T-helper 2 cell treated with Interferon-gamma antibody and Interleukin-4, amounts not matched to agents 5 μg/mL and 100 μg/mL, for 36 hours (primary cell): ENCODE measurements at regions not wholly inside any gene's neighbourhood (a gene's known extent, or its start where the extent isn't known, plus 50 kb on each side); places are given as distances from the start of the nearest gene placed in this dataset.

Source experiments
- DNase-seq: peaks from one replicate; pipeline ENCODE4 v3.0.0; 2021; ENCODE audit warnings: low spot score
- H3K27ac Mint-ChIP-seq: one replicate; pipeline ENCODE4 v1.8.0; 2021; ENCODE audit warnings: mild to moderate bottlenecking, mixed read lengths
- H3K27me3 Mint-ChIP-seq: one replicate; pipeline ENCODE4 v1.8.0; 2021; ENCODE audit warnings: low read depth, mixed read lengths
- H3K36me3 Mint-ChIP-seq: one replicate; pipeline ENCODE4 v1.8.0; 2021; ENCODE audit warnings: low read depth, mixed read lengths
- H3K4me1 Mint-ChIP-seq: one replicate; pipeline ENCODE4 v1.8.0; 2021; ENCODE audit warnings: low read depth, mixed read lengths
- H3K4me3 Mint-ChIP-seq: one replicate; pipeline ENCODE4 v1.8.0; 2022; ENCODE audit warnings: mild to moderate bottlenecking, moderate library complexity, mixed read lengths
- H3K9me3 Mint-ChIP-seq: one replicate; pipeline ENCODE4 v1.8.0; 2021; ENCODE audit warnings: mixed read lengths

DNA sequence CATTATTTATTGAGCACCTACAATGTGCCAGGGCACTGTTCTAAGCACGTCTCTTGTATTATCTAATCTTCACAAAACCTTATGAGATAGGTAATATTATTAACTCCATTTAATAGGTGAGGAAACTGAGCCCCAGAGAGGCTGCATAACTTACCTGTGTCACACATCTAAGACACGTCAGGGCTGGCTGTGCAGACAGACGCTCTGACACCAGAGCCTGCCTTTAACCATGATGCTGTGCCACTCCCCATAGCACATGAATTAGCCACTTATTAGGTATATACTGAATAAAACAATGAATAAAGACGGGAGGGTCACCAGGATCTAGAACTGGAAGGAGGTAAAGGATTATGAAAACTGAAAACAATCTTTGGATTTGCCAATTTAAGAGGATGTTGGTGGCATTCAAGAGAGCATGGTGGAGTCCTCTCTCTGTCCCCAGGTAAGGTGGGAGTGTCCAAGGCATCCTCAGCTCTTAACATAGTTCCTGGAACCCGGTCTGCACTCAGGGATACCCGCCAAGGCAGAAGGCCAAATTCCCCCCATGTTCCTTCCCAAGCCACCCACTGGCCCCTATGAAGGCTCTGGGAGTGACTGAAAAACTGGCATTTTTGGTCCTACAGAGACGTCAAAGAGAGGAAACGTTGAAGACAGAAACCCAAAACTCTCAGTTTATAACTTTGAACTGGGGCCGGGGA, 479.7 kb downstream of the FOXO1 start:
- peak overlapping the region; percentile 91 for H3K27ac Mint-ChIP-seq
- no peaks in the 10 kb centered on the region for H3K27me3 Mint-ChIP-seq
- peaks cover 70% of the 10 kb centered on the region for H3K4me1 Mint-ChIP-seq
- DNase-seq = peak; percentile 21
- no peaks in the 10 kb centered on the region for H3K36me3 Mint-ChIP-seq
- peak overlapping the region; percentile 62 for H3K4me3 Mint-ChIP-seq
- H3K9me3 Mint-ChIP-seq = no peaks in the 10 kb centered on the region

DNA sequence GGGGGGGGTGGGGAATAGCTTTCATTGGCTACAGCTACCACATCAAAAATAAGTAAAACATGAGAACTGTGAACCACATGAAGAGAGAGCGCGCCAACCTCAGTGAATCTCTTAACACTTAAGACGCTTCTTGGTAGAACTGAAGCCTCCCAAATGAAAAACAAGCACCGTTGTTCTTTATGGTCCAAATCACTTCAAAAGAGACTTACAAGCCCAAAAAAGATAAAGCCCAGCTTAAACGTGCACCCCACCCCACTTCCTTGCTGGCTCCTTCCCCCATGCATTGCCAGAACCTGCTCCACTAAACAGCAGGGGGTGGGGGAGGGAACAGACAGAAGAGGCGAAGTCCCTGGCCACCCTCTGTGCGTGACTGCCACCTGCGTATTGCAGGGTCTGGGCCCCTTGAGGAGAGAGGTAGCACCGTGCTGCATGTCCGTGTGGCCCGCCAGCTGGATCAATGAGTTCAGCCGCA, 479.1 kb downstream of the FOXO1 start:
- peaks cover 70% of the 10 kb centered on the region for H3K4me1 Mint-ChIP-seq
- H3K27ac Mint-ChIP-seq = peak overlapping the region; percentile 91
- peak; percentile 27 for DNase-seq
- H3K27me3 Mint-ChIP-seq = no peaks in the 10 kb centered on the region
- no peaks in the 10 kb centered on the region for H3K9me3 Mint-ChIP-seq
- peak overlapping the region; percentile 80 for H3K4me3 Mint-ChIP-seq
- H3K36me3 Mint-ChIP-seq = no peaks in the 10 kb centered on the region

DNA sequence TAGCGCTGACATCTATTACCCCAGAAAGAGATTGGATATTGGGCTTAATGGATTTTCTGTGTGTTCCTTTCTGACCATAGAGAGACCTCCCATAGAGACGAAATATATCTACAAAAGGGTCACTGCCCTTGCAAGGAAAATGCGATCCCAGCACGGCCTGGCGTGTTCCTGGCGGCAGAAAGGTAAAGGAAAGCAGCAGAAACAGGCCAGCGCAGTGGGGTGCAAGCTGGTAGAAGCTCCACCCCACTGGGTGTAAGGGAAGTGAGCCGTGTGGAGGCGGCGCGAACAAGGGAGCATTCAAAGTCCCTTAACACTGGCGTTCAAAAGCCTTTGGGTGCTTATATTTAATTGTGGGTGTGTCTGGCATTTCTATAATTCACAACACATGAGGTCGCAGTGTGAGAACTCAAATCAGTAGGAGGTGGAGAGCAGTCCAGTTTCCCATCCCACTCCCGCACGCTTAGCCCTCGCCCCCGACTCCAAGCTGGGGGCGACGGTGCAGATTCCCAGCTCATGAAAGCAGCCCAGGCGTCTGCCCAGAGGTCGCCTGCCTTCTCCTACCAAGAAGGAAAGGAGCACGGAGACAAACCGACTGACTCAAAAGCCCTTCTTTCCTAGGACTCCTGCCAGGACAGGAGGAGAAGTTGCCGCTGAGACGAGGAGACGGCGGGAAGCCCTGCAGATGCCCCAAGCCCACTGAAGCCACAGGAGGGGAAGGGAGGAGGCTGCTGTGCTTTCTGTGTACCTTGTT, 478.4 kb downstream of the FOXO1 start:
- H3K4me1 Mint-ChIP-seq = peaks cover 65% of the 10 kb centered on the region
- no peaks in the 10 kb centered on the region for H3K36me3 Mint-ChIP-seq
- no peaks in the 10 kb centered on the region for H3K9me3 Mint-ChIP-seq
- DNase-seq = peak; percentile 22
- peak overlapping the region; percentile 80 for H3K4me3 Mint-ChIP-seq
- H3K27me3 Mint-ChIP-seq = no peaks in the 10 kb centered on the region
- H3K27ac Mint-ChIP-seq = peak overlapping the region; percentile 91

DNA sequence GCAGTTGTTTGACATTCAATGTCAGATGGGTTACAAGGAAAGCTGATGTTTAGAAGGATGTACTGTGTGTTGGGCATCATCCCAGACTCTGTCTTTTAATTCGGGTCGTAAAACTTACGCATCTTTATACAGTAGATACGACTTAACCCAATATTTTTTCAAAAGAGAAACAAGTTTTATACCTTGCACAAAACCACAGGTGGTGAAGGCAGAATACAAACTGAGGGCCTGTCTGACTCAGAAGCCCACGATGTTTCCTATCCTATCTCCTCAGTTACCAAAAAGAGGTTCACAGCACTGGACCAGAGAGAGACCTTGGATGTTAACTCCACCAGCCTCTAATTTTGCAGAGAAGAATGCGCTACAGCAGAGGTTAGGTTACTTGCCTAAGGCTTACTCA, 477.0 kb downstream of the FOXO1 start:
- H3K36me3 Mint-ChIP-seq = no peaks in the 10 kb centered on the region
- peak overlapping the region; percentile 91 for H3K27ac Mint-ChIP-seq
- H3K4me1 Mint-ChIP-seq = peaks cover 64% of the 10 kb centered on the region
- DNase-seq = peak; percentile 27
- H3K27me3 Mint-ChIP-seq = peaks cover 4% of the 10 kb centered on the region
- peak overlapping the region; percentile 80 for H3K4me3 Mint-ChIP-seq
- H3K9me3 Mint-ChIP-seq = no peaks in the 10 kb centered on the region

DNA sequence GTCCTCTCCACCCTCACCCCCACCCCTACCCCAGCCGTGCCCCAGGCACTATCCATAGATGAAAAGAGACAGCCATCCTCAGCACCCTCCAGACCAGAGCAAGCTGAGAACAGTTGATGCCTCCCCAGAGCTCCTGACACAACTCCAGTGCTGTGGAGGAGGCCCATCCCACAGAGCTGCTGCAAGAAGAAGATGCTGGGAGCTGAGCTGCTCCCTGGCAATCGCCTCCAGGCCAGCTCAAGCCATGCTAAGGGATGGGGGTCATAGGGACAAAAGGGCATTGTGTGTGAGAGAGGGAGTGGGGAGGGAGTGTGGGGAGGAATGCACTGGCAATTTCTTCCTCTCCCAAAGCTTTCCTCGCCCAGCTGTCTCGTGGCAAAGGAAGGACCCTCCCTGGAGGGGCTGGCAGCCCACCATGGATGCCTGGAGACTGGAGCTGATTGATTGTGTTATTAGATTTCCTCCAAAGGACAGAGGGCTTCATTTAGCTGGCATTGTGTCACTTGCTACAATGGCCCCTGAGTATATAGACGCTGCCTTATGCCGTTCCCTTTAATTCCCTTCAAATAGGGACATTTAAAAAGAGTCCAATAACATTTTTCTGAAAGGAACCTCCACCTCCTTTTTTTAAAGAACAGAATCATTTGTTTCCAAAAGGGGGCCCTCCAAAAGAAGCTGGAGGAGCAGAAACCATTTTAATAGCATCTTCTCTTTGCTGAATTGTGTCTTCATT, 476.4 kb downstream of the FOXO1 start:
- Mint-ChIP-seq H3K4me1 (peaks cover 64% of the 10 kb centered on the region), H3K36me3 (no peaks in the 10 kb centered on the region), H3K9me3 (no peaks in the 10 kb centered on the region), H3K4me3 (peak overlapping the region; percentile 80), H3K27me3 (peaks cover 4% of the 10 kb centered on the region), H3K27ac (peak overlapping the region; percentile 91)
- DNase-seq = no peak

DNA sequence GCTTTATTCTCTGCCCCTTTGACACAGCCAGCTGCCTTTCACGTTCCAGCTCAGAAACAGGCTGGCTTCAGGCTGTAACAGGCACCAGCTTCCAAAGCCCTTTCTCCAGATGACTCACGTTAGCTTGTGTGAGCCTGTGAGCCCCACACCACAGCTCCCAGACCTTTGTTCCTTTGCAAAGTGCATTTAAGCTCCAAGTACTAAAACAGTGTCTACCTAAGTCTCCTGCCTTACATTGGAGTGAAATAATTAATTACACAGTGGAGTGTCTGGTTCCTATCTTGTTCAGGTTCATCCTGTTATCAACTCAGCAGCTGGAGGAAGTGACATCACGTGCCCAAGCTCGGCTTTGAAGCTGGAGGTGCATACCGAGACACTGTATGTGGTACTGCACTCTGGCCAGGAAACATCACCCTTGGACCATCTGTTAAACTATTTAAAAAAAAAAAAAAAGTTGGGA, 475.8 kb downstream of the FOXO1 start:
- DNase-seq = peak; percentile 59
- Mint-ChIP-seq H3K27me3 (peaks cover 4% of the 10 kb centered on the region), H3K36me3 (no peaks in the 10 kb centered on the region), H3K4me3 (peak overlapping the region; percentile 80), H3K4me1 (peaks cover 59% of the 10 kb centered on the region), H3K27ac (peak overlapping the region; percentile 91), H3K9me3 (no peaks in the 10 kb centered on the region)

DNA sequence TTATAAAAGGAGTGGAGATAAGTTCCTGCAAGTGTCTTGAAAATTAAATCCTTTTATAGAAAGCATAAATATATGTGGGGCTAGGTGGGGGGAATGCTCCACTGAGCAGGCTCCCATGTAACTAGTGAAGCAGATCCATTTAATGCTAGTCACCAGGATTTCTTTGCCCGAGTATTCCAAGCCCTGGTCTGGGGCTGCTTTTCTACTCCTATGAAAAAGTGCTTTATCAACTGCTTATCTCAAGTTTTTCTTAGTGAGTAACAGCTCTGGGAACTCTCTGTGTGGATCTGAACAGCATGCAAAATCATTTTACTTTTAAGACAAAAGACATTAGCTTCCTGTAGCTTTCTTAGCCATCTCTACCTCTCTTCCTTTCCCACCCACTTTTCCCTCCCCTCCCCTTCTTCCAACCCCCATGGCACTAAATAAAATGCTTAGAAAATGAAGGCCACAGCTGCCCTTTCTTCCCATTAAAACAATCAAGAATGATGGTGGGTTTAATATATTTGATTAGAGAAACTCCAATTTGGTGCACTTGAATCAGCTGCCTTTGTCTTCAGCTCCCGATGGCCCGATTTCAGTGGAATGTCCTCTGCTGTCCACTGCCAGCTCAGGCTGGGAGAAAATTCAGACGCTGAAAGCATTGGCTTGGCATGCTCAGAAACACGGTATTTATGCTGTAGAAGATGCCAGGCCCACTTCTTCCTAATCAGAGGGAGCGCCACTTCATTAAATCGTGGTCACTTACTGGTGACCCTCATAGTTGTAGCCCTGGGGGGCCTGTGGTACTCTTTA, 475.1 kb downstream of the FOXO1 start:
- no peak for DNase-seq
- H3K36me3 Mint-ChIP-seq = no peaks in the 10 kb centered on the region
- peak overlapping the region; percentile 80 for H3K4me3 Mint-ChIP-seq
- peaks cover 4% of the 10 kb centered on the region for H3K27me3 Mint-ChIP-seq
- no peaks in the 10 kb centered on the region for H3K9me3 Mint-ChIP-seq
- peak overlapping the region; percentile 91 for H3K27ac Mint-ChIP-seq
- peaks cover 54% of the 10 kb centered on the region for H3K4me1 Mint-ChIP-seq

DNA sequence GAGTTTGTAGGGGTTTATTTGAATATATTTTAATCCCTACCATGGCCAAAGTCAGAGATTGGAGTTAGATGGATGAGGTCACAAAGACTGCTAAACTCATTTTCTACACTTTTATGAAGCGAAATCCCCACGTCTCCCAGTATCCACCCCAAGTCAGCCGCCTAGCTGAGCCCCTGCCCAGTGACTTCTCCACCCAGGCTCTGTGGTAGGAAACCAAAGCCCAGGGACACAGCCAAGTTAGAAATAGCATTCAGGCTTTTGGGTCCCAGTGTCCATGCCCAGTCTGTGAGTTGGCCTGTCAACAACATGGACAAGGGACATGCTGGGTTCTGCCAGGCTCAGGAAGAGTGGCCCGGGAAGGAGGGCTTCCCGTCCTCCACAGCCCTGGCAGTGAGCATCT, 474.0 kb downstream of the FOXO1 start:
- Mint-ChIP-seq H3K27me3 (peaks cover 4% of the 10 kb centered on the region), H3K4me3 (no peak overlapping the region), H3K9me3 (no peaks in the 10 kb centered on the region), H3K4me1 (peaks cover 45% of the 10 kb centered on the region), H3K27ac (no peak overlapping the region), H3K36me3 (no peaks in the 10 kb centered on the region)
- no peak for DNase-seq

DNA sequence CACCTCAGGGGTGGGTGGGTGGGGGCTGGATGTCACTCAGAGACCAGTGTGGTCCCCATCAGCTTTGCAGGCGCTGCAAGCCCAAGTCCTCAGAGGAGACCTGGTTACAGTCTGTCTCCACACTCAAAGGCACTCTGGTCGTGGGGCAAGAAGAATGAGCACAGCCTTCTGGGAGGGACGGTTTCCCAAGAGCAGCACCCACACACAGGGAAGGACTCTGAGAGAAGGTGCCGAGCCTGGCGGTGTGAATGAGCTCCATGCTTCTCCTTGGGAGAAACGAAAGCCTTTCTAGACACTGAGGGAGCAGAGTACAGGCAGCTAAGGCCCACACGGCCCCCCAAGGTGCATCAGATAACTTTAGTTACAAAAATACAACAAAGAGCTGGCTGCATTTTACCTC, 473.6 kb downstream of the FOXO1 start:
- Mint-ChIP-seq H3K27ac (no peak overlapping the region), H3K4me1 (peaks cover 41% of the 10 kb centered on the region), H3K27me3 (peaks cover 4% of the 10 kb centered on the region), H3K9me3 (no peaks in the 10 kb centered on the region), H3K4me3 (no peak overlapping the region), H3K36me3 (no peaks in the 10 kb centered on the region)
- DNase-seq = no peak

DNA sequence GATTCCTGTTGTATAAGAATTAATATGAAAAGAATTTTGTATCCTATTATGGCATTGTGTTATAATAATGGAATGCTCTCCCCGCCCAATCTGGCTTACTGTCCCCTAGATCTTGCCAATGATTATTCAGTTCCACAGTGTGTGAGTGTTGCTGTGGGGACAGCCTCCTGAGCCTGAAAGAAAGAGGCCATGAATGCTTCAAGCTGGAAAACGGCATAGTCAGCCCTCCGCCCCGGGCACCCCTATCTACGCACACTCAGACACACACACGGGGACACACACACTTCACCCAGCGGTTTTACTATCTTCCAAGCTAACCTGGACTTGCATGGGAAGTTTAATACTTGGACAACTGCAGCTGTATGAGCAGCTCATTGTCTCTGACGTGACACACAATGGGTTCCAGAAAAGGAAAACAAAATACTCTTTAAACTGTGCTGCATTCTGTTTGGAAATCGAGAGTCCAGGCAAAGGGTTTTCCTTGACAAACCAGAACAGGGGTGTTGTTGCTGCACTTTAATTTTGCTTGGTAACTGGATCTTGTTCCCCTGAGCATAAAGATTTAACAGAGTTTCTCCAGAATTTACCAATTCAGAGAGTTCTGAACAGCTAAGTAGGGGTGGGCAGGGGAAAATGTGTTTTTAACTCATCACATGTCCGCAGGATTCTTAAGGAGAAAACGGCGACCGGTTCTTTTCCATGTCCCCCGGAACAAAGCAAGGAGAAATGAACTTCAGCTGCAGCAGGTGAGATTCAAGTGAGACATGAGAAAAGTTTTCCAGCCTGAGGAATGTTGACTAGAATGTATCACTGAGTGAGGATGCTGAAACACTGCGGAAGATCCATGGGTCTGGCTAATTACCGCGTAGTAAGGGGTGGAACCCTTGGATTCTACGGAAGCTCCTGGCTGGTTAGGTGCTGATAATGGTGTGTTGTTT, 472.9 kb downstream of the FOXO1 start:
- H3K27ac Mint-ChIP-seq = no peak overlapping the region
- H3K36me3 Mint-ChIP-seq = no peaks in the 10 kb centered on the region
- no peaks in the 10 kb centered on the region for H3K9me3 Mint-ChIP-seq
- no peak overlapping the region for H3K4me3 Mint-ChIP-seq
- H3K27me3 Mint-ChIP-seq = peaks cover 4% of the 10 kb centered on the region
- H3K4me1 Mint-ChIP-seq = peaks cover 34% of the 10 kb centered on the region
- no peak for DNase-seq

DNA sequence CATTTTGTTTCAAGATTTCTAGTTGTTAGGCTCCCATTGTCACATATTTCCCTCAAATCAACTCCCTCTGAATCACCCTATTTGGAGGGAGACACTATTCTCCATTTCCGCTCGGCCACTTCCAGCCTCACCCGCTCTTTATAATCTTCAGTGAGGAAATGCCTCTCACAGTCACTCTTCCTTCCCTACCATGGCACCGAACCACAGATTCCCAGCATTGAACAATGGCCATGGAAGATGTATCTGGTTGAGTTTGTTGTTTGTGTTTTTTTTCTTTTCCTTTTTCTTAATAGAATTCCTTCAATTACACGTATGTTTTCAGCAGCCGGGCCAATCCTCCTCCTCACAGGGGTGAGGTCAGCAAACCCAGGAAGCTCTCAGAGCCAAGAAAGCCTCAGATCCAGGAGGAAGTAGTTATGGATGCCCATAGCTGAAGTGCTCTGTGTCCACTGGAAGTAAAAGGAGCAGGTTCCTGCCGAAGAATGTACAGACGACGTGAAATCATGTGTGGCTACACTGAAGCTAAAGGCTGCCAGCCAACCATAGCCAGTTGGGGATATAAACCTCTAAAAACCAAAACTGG, 472.1 kb downstream of the FOXO1 start:
- DNase-seq = no peak
- Mint-ChIP-seq H3K4me3 (no peak overlapping the region), H3K9me3 (no peaks in the 10 kb centered on the region), H3K36me3 (no peaks in the 10 kb centered on the region), H3K27ac (no peak overlapping the region), H3K4me1 (peaks cover 26% of the 10 kb centered on the region), H3K27me3 (peaks cover 4% of the 10 kb centered on the region)

DNA sequence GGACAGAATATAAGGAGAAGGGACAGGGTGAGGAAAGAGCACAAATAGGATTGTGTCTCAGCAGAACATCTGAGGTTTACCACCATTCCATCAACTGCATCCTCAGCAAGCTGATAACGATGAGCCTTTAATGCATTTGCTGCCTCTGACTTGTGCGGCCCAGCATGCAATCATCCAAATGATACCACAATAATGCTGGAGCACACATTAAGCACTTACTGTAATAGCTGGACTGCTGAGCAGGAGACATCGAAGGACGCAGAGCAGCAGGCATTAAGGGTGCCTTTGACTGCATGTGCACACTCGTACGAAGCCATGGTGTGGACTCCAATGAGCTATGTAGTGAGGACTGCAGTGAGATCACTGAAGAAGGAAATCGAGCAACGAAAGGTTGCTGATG, 469.4 kb downstream of the FOXO1 start:
- no peak for DNase-seq

More for the DNA sequence above, 469.4 kb downstream of the FOXO1 start:
- no peak overlapping the region for H3K27ac Mint-ChIP-seq
- H3K9me3 Mint-ChIP-seq = no peaks in the 10 kb centered on the region
- H3K27me3 Mint-ChIP-seq = peaks cover 4% of the 10 kb centered on the region
- no peaks in the 10 kb centered on the region for H3K36me3 Mint-ChIP-seq
- H3K4me3 Mint-ChIP-seq = no peak overlapping the region
- peaks cover 8% of the 10 kb centered on the region for H3K4me1 Mint-ChIP-seq
